K562 (cell line): ENCODE measurements at regions not wholly inside any gene's neighbourhood (a gene's known extent, or its start where the extent isn't known, plus 50 kb on each side); places are given as distances from the start of the nearest gene placed in this dataset.

Experiments
- ADNP ChIP-seq: fragments of 200-800 bp; sonication (Bioruptor generic); IDR thresholded peaks from 2 replicates; pipeline ENCODE4 v1.6.1; 2016; ENCODE audit warnings: missing genetic modification characterization, missing compliant biosample characterization
- EHMT2 ChIP-seq: fragments of 450-650 bp; IDR thresholded peaks from 2 replicates; pipeline ENCODE4 v1.6.1; 2018; ENCODE audit warnings: antibody characterized with exemption
- EP300 ChIP-seq: IDR thresholded peaks from 2 replicates; pipeline ENCODE4 v1.6.1; 2012; ENCODE audit warnings: low read length, improper control_type of control experiment
- HCFC1 ChIP-seq: IDR thresholded peaks from 2 replicates; pipeline ENCODE4 v1.6.1; 2012; ENCODE audit warnings: low read depth, low read length, improper control_type of control experiment
- NCOA2 ChIP-seq, 2 experiments: fragments of 450-650 bp; IDR thresholded peaks; 2 replicates each; pipeline ENCODE4 v1.6.1; 2018; ENCODE audit warnings: mild to moderate bottlenecking in 2 of 2, moderate library complexity in 1 of 2; ENCODE audit not compliant: partially characterized antibody in 2 of 2
- SNRNP70 ChIP-seq: fragments of 200-400 bp; formaldehyde crosslinking; optimal IDR thresholded peaks from 2 replicates; pipeline ENCODE3; 2017; ENCODE audit warnings: low read depth, low read length
- SRF ChIP-seq, 2 experiments: fragments of 250-450, 450-650 bp in 1 of 2; sonication (Bioruptor Pico) in 1 of 2; sonication (generic) in 1 of 2; formaldehyde crosslinking; IDR thresholded peaks; 2 replicates each; pipeline versions ENCODE4 v1.5.0 to v1.5.1; 2020 to 2022; ENCODE audit warnings: mild to moderate bottlenecking in 1 of 2, missing genetic modification reagents in 1 of 2
- ZEB2 ChIP-seq: fragments of 450-650 bp; IDR thresholded peaks from 2 replicates; pipeline ENCODE4 v1.6.1; 2016
- ZNF583 ChIP-seq: fragments of 250-450 bp; sonication (Bioruptor Pico); IDR thresholded peaks from 2 replicates; pipeline ENCODE4 v1.4.0; 2020
- TF ChIP-seq, protein P1 (sequence below): sonication (generic); formaldehyde crosslinking; IDR thresholded peaks from 2 replicates; pipeline ENCODE4 v1.4.0; 2020; ENCODE audit warnings: mild to moderate bottlenecking, missing genetic modification reagents
- TF ChIP-seq, protein P2 (sequence below), 3 experiments: IDR thresholded peaks in 2 of 3; conservative IDR thresholded peaks in 1 of 3; 2 replicates each; pipeline ENCODE4 v1.5.1; 2011 to 2012; ENCODE audit warnings: low read length in 3 of 3, mild to moderate bottlenecking in 3 of 3, control low read depth in 2 of 3, improper control_type of control experiment in 1 of 3, inconsistent platforms in 1 of 3, low read depth in 1 of 3, mixed read lengths in 1 of 3, moderate library complexity in 1 of 3; ENCODE audit not compliant: insufficient read depth in 2 of 3
- TF ChIP-seq, protein P3 (sequence below): fragments of 150-350 bp; conservative IDR thresholded peaks from 2 replicates; pipeline ENCODE4 v1.6.1; 2014; ENCODE audit warnings: low read length

DNA sequence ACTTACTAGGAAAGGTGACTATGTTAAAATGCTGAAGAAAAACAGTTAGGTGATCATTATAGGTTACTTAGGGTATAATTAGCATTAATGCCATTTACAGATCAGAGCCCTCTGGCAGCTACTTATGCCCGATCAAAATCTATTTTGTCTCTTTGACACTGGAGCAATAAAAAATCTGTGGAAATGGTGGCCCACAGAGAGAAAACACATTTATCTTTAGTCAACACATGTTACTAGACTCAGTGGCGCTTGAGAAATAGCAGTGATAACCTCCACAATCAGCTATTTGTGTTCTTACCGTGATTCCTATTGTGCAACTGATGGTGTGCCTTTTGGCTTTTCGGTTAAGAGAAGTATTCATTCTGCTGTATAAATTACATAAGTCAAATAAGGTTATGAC is 1519.6 kb downstream of the PCDH9 start:
- TF ChIP-seq ADNP (tag), result no peak
- TF ChIP-seq, protein P1, sequence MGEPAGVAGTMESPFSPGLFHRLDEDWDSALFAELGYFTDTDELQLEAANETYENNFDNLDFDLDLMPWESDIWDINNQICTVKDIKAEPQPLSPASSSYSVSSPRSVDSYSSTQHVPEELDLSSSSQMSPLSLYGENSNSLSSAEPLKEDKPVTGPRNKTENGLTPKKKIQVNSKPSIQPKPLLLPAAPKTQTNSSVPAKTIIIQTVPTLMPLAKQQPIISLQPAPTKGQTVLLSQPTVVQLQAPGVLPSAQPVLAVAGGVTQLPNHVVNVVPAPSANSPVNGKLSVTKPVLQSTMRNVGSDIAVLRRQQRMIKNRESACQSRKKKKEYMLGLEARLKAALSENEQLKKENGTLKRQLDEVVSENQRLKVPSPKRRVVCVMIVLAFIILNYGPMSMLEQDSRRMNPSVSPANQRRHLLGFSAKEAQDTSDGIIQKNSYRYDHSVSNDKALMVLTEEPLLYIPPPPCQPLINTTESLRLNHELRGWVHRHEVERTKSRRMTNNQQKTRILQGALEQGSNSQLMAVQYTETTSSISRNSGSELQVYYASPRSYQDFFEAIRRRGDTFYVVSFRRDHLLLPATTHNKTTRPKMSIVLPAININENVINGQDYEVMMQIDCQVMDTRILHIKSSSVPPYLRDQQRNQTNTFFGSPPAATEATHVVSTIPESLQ, result no peak
- no peak for TF ChIP-seq SRF (CRISPR knock-in tag; IDR thresholded peaks at IDR 0.05)
- TF ChIP-seq ZNF583 (CRISPR knock-in tag), result no peak
- TF ChIP-seq EP300, result no peak
- TF ChIP-seq HCFC1, result no peak
- TF ChIP-seq SNRNP70, result no peak
- TF ChIP-seq, protein P2, sequence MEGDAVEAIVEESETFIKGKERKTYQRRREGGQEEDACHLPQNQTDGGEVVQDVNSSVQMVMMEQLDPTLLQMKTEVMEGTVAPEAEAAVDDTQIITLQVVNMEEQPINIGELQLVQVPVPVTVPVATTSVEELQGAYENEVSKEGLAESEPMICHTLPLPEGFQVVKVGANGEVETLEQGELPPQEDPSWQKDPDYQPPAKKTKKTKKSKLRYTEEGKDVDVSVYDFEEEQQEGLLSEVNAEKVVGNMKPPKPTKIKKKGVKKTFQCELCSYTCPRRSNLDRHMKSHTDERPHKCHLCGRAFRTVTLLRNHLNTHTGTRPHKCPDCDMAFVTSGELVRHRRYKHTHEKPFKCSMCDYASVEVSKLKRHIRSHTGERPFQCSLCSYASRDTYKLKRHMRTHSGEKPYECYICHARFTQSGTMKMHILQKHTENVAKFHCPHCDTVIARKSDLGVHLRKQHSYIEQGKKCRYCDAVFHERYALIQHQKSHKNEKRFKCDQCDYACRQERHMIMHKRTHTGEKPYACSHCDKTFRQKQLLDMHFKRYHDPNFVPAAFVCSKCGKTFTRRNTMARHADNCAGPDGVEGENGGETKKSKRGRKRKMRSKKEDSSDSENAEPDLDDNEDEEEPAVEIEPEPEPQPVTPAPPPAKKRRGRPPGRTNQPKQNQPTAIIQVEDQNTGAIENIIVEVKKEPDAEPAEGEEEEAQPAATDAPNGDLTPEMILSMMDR (IDR thresholded peaks at IDR 0.05 in 2 of 3, conservative IDR thresholded peaks at IDR 0.05 in 1 of 3; ENCODE audit: insufficient read depth in 2 of 3, low read depth in 1 of 3, low read length in 3 of 3), result no peak
- TF ChIP-seq, protein P3, sequence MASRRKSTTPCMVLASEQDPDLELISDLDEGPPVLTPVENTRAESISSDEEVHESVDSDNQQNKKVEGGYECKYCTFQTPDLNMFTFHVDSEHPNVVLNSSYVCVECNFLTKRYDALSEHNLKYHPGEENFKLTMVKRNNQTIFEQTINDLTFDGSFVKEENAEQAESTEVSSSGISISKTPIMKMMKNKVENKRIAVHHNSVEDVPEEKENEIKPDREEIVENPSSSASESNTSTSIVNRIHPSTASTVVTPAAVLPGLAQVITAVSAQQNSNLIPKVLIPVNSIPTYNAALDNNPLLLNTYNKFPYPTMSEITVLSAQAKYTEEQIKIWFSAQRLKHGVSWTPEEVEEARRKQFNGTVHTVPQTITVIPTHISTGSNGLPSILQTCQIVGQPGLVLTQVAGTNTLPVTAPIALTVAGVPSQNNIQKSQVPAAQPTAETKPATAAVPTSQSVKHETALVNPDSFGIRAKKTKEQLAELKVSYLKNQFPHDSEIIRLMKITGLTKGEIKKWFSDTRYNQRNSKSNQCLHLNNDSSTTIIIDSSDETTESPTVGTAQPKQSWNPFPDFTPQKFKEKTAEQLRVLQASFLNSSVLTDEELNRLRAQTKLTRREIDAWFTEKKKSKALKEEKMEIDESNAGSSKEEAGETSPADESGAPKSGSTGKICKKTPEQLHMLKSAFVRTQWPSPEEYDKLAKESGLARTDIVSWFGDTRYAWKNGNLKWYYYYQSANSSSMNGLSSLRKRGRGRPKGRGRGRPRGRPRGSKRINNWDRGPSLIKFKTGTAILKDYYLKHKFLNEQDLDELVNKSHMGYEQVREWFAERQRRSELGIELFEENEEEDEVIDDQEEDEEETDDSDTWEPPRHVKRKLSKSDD, result no peak
- no peak for TF ChIP-seq ZEB2
- TF ChIP-seq EHMT2, result no peak
- no peak for TF ChIP-seq NCOA2 (IDR thresholded peaks at IDR 0.05; ENCODE audit: partially characterized antibody in 2 of 2)
